Effector memory CD8-positive, alpha-beta T cell (primary cell): ENCODE measurements at regions not wholly inside any gene's neighbourhood (a gene's known extent, or its start where the extent isn't known, plus 50 kb on each side); places are given as distances from the start of the nearest gene placed in this dataset.

ENCODE experiments used
- ATAC-seq: fragments of 150-1000 bp; cut with Tn5 transposase; replicated peaks from 2 replicates; pipeline ENCODE4 v1.10.0; 2021; ENCODE audit warnings: mild to moderate bottlenecking, moderate library complexity
- DNase-seq, 3 experiments: peaks; one replicate each; pipeline ENCODE4 v3.0.0; 2021
- H3K27ac Mint-ChIP-seq, 2 donors: one replicate each; pipeline ENCODE4 v1.8.0; 2022; ENCODE audit warnings: mild to moderate bottlenecking in 2 of 2, mixed read lengths in 2 of 2, moderate library complexity in 2 of 2
- H3K27me3 Mint-ChIP-seq, 2 donors: one replicate each; pipeline ENCODE4 v1.8.0; 2022; ENCODE audit warnings: mixed read lengths in 2 of 2
- H3K36me3 Mint-ChIP-seq: one replicate; pipeline ENCODE4 v1.8.0; 2022; ENCODE audit warnings: mild to moderate bottlenecking, moderate library complexity, mixed read lengths; ENCODE audit not compliant: insufficient read depth
- H3K4me1 Mint-ChIP-seq, 2 donors: one replicate each; pipeline ENCODE4 v1.8.0; 2022; ENCODE audit warnings: low read depth in 2 of 2, mixed read lengths in 2 of 2
- H3K4me3 Mint-ChIP-seq, 2 donors: one replicate each; pipeline ENCODE4 v1.8.0; 2022; ENCODE audit warnings: mild to moderate bottlenecking in 2 of 2, mixed read lengths in 2 of 2, moderate library complexity in 2 of 2
- H3K9me3 Mint-ChIP-seq, 2 donors: one replicate each; pipeline ENCODE4 v1.8.0; 2022; ENCODE audit warnings: mixed read lengths in 2 of 2

GRCh38 chr12:34292736-34293625 lies 270.7 kb downstream of the ALG10 start:
- Mint-ChIP-seq H3K9me3 (peaks cover 27 to 79% of the 10 kb centered on the region in 2 donors), H3K27me3 (peaks cover 0 to 9% of the 10 kb centered on the region in 2 donors), H3K4me1 (no peaks in the 10 kb centered on the region), H3K4me3 (no peak overlapping the region), H3K36me3 (no peaks in the 10 kb centered on the region), H3K27ac (no peak overlapping the region)
- no peak for ATAC-seq
- no peak for DNase-seq

GRCh38 chr12:34294137-34294536 lies 271.8 kb downstream of the ALG10 start:
- no peak for ATAC-seq
- no peak overlapping the region for H3K4me3 Mint-ChIP-seq
- no peaks in the 10 kb centered on the region for H3K4me1 Mint-ChIP-seq
- no peaks in the 10 kb centered on the region for H3K36me3 Mint-ChIP-seq
- H3K27ac Mint-ChIP-seq: no peak overlapping the region
- peaks cover 27 to 78% of the 10 kb centered on the region in 2 donors for H3K9me3 Mint-ChIP-seq
- H3K27me3 Mint-ChIP-seq: peaks cover 0 to 9% of the 10 kb centered on the region in 2 donors
- no peak for DNase-seq

GRCh38 chr12:34294671-34295365 lies 272.5 kb downstream of the ALG10 start:
- no peaks in the 10 kb centered on the region for H3K36me3 Mint-ChIP-seq
- no peaks in the 10 kb centered on the region for H3K4me1 Mint-ChIP-seq
- ATAC-seq (no peak), DNase-seq (no peak)
- H3K9me3 Mint-ChIP-seq: peaks cover 27 to 85% of the 10 kb centered on the region in 2 donors
- H3K27me3 Mint-ChIP-seq: peaks cover 0 to 9% of the 10 kb centered on the region in 2 donors
- H3K4me3 Mint-ChIP-seq: no peak overlapping the region
- H3K27ac Mint-ChIP-seq: no peak overlapping the region

DNA sequence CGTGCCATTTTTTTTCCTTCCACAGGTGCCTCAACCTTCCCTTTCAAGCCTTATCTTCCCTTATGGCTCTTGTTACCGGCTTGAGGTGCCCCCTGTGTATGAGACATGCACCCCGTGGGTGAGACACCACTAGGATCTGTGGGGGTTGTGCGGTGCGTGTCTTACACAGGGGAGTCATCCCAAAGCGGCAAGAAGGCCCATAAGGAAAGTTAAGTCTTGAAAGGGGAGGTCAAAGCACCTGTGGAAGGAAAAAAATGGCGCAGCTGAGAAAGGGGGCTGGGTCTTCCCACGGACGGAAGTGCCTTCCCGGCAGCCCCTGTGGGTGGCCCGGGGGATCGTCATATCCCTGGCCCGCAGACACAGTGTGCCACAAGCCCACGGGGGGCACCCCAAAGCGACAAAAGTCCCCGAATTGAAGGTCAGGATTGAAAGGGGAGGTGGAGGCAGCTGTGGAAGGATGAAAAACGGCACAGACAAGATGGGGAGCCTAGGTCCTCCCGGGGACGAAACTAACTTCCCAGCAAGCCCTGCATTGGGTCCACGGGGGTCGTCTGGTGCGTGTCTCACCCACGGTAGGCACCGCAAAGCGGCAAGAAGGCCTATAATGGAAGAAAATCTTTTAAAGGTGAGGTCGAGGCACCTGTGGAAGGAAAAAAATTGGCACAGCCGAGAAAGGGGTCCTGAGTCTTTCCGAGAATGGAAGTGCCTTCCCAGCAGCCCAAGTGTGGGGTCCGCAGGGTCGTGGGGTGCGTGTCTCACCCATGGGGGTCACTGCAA lies 273.3 kb downstream of the ALG10 start:
- ATAC-seq (no peak), DNase-seq (no peak)
- H3K36me3 Mint-ChIP-seq: no peaks in the 10 kb centered on the region
- peaks cover 31 to 86% of the 10 kb centered on the region in 2 donors for H3K9me3 Mint-ChIP-seq
- peaks cover 0 to 9% of the 10 kb centered on the region in 2 donors for H3K27me3 Mint-ChIP-seq
- no peak overlapping the region for H3K4me3 Mint-ChIP-seq
- no peak overlapping the region for H3K27ac Mint-ChIP-seq
- H3K4me1 Mint-ChIP-seq: no peaks in the 10 kb centered on the region

DNA sequence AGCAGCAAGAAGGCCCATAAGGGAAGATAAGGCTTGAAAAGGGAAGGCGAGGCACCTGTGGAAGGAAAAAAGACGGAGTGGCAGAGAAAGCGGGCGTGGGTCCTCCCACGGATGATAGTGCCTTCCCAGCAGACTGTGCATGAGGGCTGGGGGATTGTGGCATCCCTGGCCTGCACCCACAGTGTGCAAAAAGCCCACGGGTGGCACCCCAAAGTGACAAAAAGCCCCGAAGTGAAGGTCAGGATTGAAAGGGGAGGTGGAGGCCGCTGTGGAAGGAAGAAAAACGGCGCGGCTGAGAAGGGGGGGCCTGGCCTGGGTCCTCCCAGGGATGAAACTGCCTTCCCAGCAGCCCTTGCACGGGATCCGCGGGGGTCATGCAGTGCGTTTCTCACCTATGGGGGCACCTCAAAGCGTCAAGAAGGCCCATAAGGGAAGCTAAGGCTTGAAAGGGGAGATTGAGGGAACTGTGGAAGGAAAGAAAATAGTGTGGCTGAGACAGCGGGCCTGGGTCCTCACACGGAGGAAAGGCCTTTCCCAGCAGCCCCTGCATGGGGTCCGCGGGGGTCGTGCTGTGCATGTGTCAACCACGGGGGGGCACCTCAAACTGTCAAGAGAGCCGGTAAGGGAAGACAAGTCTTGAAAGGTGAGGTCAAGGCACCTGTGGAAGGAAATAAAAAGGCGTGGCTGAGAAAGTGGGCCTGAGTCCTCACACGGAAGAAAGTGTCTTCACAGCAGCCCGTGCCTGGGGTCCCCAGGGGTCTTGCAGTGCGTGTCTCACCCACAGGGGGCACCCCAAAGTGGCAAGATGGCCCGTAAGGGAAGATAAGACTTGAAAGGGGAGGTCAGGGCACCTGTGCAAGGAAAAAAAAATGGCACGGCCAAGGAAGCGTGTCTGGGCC lies 274.1 kb downstream of the ALG10 start:
- Mint-ChIP-seq H3K9me3 (peaks cover 34 to 90% of the 10 kb centered on the region in 2 donors), H3K4me3 (no peak overlapping the region), H3K27me3 (peaks cover 0 to 9% of the 10 kb centered on the region in 2 donors), H3K36me3 (no peaks in the 10 kb centered on the region), H3K4me1 (no peaks in the 10 kb centered on the region), H3K27ac (no peak overlapping the region)
- no peak for ATAC-seq
- DNase-seq: no peak

- Mint-ChIP-seq H3K9me3 (peaks cover 31 to 95% of the 10 kb centered on the region in 2 donors), H3K4me3 (no peak overlapping the region), H3K27ac (no peak overlapping the region), H3K36me3 (no peaks in the 10 kb centered on the region), H3K27me3 (peaks cover 0 to 9% of the 10 kb centered on the region in 2 donors), H3K4me1 (no peaks in the 10 kb centered on the region)
- no peak for DNase-seq
- ATAC-seq: no peak
These were observed 275.0 kb downstream of the ALG10 start for GRCh38 chr12:34297126-34297789.

GRCh38 chr12:34297790-34298164 lies 275.5 kb downstream of the ALG10 start:
- Mint-ChIP-seq H3K9me3 (peaks cover 34 to 95% of the 10 kb centered on the region in 2 donors), H3K27me3 (peaks cover 0 to 9% of the 10 kb centered on the region in 2 donors), H3K36me3 (no peaks in the 10 kb centered on the region), H3K4me3 (no peak overlapping the region), H3K27ac (no peak overlapping the region), H3K4me1 (no peaks in the 10 kb centered on the region)
- ATAC-seq: no peak
- DNase-seq: no peak

DNA sequence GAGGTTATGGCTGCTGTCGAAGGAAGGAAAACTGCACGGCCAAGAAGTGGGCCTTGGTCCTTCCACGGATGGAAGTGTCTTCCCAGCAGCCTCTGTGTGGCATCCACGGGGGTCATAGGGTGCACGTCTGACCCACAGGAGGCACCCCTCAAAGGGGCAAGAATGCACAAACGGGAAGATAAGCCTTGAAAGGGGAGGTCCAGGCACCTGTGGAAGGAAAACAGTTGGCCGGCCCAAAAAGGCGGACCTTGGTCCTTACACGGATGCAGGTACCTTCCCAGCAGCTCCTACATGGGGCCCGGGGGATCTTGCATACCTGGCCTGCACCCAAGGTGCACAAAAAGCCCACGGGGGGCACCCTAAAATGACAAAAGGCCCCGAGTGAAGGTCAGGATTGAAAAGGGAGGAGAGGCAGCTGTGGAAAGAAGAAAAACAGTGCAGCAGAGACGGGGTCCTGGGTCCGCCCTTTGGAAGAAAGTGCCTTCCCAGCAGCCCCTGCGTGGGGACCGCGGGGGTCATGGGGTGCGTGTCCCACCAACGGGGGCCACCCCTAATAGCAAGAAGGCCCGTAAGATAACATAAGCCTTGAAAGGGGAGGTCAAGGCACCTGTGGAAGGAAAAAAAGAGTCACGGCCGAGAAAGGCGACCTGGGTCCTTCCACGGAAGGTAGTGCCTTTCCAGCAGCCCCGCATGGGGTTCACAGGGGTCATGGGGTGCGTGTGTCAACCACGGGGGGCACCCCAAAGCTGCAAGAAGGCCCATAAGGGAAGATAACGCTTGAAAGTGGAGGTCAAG lies 276.1 kb downstream of the ALG10 start:
- no peak for ATAC-seq
- Mint-ChIP-seq H3K27me3 (peaks cover 0 to 9% of the 10 kb centered on the region in 2 donors), H3K9me3 (peaks cover 30 to 95% of the 10 kb centered on the region in 2 donors)

GRCh38 chr12:34298971-34299801 lies 276.9 kb downstream of the ALG10 start:
- Mint-ChIP-seq H3K27ac (no peak overlapping the region), H3K4me3 (no peak overlapping the region), H3K4me1 (no peaks in the 10 kb centered on the region), H3K27me3 (peaks cover 0 to 9% of the 10 kb centered on the region in 2 donors), H3K9me3 (peaks cover 32 to 95% of the 10 kb centered on the region in 2 donors), H3K36me3 (no peaks in the 10 kb centered on the region)
- DNase-seq (no peak), ATAC-seq (no peak)

More for the DNA sequence above, 276.1 kb downstream of the ALG10 start:
- Mint-ChIP-seq H3K27ac (no peak overlapping the region), H3K4me3 (no peak overlapping the region), H3K4me1 (no peaks in the 10 kb centered on the region), H3K36me3 (no peaks in the 10 kb centered on the region)
- DNase-seq: no peak

GRCh38 chr12:34299802-34300193 lies 277.5 kb downstream of the ALG10 start:
- Mint-ChIP-seq H3K27ac (no peak overlapping the region), H3K36me3 (no peaks in the 10 kb centered on the region), H3K9me3 (peaks cover 34 to 95% of the 10 kb centered on the region in 2 donors), H3K27me3 (peaks cover 0 to 9% of the 10 kb centered on the region in 2 donors), H3K4me1 (no peaks in the 10 kb centered on the region), H3K4me3 (no peak overlapping the region)
- DNase-seq (no peak), ATAC-seq (no peak)
